Hematopoietic multipotent progenitor cell treated with erythropoietin and hydrocortisone succinate and interleukin-3 and kit ligand, for 15 days (in vitro differentiated cells): ENCODE measurements at regions not wholly inside any gene's neighbourhood (a gene's known extent, or its start where the extent isn't known, plus 50 kb on each side); places are given as distances from the start of the nearest gene placed in this dataset.
A peak's percentile ranks its signal among the peaks of the same experiment; 100 is the strongest.
"Not testable (repeated sequence)": the region's sequence is repeated elsewhere in the genome, so short reads cannot be mapped to it uniquely, and the experiment has no call there.

Experiments
- DNase-seq: peaks from one replicate; pipeline ENCODE4 v3.0.0-alpha.2; 2015; ENCODE audit warnings: low spot score

DNA sequence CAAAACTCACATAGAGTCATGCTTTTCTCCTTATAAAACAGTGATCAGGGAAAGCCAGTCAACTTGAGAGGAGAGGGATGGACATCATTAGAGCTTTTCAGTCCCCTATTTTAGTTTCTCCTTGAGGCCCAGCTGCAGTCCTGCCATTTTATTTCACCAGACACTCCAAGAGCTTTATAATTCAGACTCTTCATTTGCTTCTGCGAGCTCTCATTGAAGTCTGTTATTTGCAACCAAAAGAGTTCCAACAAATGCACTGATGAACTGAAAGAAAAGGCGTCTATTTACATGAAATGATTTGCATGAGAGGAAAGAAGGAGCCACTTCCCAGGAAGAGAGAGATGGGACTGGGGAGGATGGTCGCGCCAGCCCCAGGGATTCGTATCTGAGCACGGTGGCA is 86.8 kb downstream of the NDUFA12 start:
- no peak for DNase-seq

DNA sequence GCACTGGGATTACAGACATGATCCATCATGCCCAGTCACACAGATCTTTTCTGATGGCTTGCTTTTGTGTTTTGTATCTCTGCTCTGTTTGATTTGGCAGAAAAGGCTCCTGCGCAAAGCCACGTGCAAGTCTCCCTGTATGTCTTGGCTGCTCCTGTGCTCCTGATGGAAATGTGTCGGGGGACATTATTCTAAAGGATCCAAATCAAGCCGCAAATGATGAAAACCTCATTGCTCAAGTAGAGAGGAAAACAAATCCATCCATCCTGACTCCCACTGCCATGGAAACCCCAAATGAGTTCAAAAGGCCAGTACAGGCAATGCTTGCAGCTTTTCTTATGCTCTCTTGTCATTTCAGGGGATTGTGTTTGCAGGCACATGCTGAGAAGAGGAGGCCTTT is 93.8 kb downstream of the NDUFA12 start:
- DNase-seq: no peak

DNA sequence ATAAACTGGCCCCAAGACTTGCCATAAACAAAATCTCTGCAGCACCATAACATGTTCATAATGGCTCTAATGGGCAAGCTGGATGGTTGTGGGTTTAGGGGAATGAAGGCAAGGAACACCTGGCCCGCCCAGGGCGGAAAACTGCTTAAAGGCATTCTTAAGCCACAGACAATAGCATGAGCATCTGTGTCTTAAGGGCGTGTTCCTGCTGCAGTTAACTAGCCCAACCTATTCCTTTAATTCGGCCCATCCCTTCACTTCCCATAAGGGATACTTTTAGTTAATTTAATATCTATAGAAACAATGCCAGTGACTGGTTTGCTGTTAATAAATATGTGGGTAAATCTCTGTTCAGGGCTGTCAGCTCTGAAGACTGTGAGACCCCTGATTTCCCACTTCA is 97.7 kb downstream of the NDUFA12 start:
- DNase-seq: not testable (repeated sequence)

DNA sequence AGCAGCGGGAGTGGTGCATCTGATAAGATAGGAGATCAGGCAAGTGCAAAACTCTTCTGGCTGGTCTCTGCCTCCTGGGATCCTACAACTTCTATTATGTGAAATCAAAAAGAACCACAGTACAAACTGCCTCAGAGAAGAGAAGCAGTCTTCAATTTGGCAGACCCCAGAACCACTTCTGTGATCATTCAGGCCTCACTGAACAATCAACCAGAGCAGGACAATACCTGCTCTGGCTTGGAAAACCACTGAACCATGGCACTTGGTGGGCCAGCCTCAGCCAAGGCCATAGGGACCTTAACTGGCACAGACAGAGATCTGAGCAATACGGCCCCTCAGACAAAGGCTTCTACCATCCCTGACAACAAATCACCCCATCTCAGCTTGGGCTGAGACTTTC is 103.0 kb downstream of the NDUFA12 start:
- no peak for DNase-seq

DNA sequence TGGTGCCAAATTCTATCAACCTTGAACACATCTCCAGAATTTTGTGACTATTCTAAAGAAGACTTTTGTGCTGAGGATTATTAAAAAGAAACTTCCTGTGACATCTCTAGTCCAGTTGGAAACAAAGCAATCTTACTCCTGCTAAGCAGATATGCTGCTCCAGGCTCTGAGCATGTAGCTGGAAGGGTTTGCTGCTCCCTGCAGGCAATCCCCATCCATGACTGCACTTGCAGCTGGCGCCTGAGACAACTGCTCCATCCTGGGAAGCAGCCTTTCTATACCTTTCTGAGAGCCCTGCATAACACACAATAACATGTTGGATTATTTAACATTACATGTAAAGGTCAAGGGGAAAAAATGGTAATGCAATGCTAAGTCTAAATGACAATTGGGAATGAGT is 105.1 kb downstream of the NDUFA12 start:
- no peak for DNase-seq

DNA sequence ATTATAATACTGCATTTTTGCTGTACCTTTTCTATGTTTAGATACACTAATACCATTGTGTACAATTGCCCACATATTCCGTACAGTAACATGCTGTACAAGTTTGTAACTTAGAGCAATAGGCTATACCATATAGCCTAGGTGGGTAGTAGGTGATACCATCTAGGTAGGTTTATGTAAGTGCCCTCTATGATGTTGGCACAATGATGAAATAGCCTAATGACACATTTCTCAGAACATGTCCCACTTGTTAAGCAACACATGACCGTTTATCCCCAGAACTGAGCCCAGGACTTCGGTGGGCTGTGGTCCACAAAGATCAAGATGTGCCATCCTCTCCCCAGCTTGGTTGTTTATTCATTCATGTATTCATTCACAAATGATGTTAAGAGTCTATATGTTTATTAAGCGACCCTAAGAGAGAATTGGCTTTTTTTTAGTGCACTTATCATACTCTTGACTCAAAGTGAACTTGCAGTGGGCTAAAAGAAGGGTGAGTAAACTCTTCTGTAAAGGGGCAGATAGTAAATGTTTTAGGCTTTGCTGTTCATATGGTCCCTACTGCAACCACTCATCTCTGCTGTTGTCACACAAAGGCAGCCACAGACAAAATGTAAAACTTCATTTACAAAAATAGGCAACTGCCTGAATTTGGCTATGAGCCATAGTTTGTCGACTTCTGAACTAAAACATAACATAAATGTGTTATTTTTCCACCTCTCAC is 110.8 kb downstream of the NDUFA12 start:
- no peak for DNase-seq

DNA sequence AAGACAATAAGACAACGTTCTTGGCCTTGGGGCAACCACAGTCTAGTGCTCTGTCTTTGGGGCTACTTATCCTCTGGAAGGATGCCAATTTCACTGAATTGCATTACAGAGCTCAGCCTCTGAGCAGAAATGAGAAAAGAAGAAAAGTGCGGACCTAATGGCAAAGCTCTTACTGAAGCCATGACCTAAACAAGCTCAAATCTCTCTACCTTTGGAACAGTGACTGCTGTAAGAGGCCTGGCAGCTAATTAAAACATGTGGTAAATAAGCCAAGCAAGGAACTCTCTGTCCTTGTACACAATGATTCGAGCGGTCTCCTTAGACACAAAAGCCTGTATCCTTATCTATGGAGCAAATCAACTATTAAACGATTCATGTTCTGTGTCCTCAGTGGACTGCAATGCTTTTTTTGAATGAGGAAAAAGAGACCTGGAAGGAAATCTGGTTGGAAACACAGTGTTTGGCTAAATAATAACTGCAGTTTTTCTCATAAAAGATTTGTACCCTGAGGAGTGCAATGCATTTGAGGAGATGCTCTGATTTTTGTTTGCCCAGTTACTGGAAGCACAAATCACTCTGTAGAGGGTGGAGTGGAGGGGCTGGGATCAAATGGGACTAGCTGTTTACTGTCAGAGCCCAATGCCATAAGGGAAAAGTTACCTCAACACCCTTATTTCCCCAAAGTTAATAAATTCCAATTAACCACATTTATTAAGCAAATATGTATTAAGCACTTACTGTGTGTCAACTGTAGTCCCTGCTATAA is 113.9 kb downstream of the NDUFA12 start:
- no peak for DNase-seq

DNA sequence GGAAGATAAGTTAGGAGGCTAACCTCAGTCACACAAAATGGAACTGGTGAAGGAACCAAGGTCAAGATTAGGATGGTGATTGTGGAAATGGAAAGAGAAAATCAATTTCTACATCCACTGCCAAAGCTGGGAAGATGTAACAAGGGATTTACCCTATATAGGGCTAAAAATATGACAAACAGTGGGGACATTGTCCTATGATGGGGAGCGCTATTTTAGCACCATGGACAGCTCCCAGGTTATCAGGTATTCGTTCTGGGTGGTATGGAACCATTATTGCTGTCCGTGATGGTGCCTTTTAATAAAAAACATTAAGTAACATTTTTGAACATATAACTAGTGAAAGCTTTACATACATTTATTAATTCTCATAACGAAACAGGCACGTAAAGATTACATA is 124.0 kb downstream of the NDUFA12 start:
- DNase-seq: peak; percentile 5

DNA sequence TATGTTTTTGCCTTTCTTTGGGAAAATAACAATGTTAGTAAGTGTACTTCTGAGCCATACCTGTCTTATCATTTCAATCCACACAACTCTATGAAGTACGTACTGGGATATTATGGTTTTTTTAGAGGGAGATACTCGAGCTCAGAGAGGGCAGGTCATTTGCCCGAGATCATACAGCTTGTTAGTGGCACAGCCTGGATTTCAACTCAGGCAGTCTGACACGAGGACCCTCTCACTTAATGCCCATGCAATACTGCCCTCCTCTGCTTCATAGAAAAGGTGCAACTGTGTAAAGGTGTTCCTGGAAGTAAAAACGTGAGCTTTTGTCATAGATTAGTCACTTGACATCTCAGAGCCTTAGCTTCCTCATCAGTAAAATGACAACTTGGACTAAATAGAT is 128.0 kb downstream of the NDUFA12 start:
- DNase-seq: no peak

DNA sequence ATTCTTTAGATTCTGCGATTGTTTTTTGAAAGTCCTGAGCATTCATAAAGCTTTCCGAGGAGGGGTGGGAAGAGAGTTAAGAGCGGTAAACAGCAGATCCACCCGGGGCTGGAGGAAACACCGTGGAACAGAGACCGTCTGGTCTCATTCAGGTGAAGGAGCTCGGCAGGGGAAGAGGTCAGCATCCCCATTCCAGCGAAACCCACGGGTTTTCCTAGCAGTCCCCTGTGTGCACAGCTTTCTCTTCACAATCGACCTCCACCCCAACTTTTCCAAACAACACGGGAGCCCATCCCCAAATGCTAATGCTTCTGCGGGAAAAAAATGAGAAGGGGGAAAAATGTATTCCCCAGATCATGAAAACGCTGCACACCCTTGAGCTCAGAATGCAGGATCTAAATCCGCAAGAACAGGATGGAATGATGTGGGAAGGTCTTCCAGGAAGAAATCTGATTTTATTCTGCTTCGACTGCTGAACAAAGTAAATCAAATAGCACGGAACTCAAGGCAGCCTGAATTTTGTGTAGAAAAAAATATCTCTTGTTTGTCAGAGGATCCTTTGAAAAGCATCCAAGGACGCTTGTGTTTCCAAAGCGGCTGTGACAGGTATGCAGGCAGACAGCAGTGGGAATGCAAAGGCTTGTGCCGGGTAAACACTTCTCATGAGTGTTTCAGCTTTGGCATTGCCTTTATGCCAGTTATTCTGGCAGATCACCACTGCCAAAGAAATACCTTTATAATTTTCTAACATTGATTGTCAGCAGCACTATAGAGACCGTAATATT is 128.8 kb downstream of the NDUFA12 start:
- DNase-seq: no peak

DNA sequence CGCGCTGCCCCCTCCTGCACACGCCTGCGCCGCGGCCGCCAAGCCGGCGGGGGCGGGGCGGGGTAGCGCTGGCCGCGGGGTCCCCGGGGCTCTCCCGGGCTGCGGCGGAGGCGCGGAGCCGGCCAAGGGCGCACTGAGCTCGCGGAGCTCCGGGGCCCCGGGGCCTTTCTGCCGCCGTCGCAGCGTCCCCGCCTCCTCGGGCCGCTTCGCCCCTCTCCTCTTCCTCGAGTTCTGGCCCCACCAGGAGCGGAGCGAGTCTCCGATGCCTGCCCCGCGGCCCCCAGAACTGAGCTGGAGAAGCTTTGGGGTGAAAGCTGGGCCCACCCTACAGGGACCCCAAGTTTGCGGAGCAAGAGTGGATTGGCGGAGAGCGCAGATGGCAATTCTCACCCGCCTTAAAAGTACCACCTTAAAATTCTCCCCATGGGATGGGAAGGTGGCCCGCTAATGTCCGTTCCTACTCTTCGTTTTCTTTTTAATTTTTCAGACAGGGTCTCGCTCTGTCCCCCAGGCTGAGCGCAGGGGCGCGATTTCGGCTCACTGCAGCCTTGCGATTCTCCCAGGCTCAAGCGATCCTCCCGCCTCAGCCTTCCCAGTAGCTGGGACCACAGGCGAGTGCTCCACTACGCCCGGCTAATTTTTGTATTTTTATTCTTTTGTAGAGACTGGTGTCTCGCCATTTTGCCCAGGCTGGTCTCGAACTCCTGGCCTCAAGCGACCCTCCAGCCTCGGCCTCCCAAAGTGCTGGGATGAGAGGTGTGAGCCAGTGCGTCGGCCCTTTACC is 129.6 kb downstream of the NDUFA12 start:
- no peak for DNase-seq

DNA sequence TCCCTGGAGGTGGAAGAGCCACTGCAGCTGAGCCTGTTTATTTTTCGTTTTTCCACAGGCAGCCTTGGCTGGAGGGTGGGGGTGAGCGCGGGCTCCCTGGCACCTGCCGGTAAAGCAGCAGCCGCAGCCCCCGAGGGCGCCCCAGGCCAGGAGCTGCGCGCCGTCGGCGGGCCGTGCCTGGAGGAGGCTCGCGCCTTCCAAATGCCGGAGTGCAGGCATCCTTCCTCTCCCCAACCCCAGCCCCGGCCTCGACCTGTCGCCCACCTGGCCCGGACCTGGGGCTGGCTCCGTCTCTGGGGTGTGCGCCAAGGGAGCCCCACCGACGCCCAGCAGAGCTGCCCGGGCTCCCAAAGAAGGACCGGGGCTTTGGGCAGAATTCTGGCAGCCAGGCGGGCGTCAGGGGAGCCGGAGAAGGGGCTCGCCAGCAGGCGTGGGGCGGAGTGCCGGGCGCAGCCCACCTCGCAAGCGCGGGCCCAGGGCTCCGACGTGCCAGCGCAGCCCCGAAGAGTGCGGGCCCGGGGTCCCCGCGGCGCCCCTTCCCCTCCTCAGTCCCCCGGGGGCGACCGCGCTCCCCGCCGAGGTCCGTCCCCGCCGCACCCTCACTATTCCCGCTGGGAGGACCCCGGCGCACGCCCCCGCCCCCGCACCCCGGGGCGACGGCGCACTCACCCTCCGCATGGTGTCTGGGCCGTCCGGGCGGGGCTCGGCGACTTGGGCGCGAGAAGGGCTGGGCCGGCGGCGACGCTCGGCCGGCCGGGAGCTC is 130.3 kb downstream of the NDUFA12 start:
- no peak for DNase-seq

DNA sequence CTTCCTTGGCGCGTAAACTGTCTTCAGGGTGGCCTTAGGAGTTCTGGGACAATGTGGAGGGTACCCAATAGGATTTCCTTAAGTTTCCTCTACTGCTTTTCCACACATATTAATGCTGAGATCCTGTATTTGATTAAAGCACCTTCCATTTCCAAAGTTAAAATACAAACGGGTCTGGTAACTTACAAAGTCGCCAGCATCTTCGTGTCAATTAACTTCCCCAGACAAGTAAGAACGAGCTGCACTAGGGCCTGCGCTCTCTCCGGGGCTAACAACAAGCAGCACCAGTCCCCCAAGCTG is 130.9 kb downstream of the NDUFA12 start:
- no peak for DNase-seq

DNA sequence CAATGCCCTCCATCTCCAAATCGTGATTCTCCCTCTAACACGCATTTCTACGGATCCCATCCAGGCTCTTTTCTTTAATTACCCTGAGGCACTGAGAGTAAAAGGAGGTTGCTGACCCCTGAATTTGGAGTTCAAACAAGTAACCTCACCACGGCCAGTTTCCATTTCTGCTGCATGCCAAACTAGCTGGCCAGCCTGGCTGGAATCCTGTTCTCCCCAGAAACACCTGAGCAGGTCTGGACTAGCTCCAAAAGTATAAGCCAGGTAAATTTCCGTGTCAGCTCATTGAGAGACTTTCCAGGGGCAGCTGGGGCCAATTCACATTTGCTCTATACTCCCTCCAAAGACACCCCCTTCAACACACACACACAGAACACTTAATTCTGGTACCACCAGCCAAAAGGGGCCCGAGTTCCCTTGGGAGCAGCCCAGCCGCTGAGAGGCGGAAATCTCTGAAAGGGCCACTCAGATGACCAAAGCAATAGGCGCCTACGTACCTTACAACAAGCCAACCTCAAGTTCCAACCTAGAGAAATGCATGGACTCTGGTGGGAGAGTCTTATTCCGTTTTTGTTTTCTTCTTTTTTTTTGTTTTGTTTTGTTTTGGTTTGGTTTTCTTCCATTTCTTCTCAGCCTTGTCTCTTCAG is 131.4 kb downstream of the NDUFA12 start:
- no peak for DNase-seq

DNA sequence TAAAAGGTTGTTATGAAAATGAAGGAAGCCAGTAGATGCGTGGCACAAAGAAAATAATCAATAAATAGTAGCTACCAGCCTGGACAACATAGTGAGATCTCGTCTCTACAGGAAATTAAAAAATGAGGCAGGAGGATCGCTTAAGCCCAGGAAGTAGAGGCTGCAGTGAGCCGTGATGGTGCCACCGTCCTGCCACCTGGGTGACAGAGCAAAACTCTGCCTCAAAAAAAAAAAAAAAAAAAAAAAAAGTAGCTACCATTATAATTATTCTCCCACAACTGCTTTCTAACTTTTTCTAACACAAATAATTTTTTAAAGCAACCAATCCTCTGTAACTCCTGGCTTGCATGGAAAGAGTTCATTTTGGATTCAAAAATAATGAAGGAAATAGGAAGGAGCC is 133.0 kb downstream of the NDUFA12 start:
- DNase-seq: no peak

DNA sequence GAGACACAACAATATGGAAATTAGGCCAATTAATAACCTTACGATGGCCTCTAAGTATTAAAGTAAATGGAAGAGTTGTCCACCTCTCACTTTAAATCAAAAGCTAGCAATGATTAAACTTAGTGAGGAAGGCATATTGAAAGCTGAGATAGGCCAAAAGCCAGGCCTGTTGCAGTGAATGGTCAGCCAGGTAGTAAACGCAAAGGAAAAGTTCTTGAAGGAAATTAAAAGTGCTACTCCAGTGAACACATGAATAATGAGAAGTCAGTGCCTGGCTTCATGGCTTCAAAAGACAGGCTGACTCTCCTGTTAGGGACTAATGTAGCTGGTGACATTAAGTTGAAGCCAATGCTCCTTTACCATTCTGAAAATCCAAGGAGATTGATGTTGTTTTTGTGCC is 135.3 kb downstream of the NDUFA12 start:
- DNase-seq: no peak

DNA sequence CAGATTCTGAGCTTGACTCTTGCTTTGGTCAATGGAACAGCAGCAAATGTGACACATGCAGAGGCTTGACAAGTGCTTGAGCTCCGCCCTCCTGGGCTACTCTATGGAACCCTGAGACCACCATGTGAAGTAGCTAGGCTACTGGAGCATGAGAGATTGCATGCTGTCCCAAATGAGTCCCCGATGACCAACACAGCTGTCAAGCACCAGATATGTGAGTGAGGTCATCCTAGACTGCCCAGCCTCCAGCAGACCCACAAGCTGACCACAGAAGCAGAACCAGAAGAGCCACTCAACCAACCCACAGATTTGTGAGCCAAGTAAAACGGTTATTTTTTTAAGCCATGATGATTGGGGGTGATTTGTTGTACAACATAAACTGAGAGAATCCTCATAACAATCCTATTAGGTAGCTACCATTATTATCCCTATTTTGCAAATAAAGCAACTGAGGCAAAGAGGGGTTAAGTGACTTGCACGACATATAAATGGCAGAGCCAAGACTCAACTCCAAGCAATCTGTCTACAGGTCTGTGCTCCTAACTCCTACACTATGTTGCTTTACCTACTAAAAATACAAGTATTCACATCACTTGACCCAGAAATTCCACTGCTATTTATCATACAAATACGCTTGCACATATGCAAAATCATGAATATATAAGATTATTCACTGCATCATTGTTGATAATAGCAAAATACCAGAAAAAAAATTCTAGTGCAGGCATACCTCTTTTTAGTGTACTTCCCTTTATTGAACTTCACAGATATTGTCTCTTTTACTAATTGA is 136.2 kb downstream of the NDUFA12 start:
- DNase-seq: no peak

DNA sequence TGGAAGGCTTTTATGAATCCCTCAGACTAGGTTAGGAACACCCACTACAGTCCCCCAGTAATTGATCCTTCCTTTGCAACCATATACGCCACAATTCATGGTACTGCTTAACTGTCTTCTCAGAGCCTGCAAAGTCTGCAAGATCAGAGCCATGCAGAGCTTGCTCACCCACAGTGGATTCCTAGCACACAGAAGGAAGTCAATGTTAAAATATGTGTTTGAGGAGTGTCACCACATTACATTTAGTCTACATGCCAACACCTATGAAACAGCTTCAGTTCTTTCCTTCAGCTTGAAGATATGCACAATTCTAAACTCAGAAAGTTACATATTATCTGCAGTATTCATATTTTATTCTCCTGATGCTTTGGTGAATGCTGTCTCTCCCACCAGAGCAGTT is 138.5 kb downstream of the NDUFA12 start:
- DNase-seq: no peak

DNA sequence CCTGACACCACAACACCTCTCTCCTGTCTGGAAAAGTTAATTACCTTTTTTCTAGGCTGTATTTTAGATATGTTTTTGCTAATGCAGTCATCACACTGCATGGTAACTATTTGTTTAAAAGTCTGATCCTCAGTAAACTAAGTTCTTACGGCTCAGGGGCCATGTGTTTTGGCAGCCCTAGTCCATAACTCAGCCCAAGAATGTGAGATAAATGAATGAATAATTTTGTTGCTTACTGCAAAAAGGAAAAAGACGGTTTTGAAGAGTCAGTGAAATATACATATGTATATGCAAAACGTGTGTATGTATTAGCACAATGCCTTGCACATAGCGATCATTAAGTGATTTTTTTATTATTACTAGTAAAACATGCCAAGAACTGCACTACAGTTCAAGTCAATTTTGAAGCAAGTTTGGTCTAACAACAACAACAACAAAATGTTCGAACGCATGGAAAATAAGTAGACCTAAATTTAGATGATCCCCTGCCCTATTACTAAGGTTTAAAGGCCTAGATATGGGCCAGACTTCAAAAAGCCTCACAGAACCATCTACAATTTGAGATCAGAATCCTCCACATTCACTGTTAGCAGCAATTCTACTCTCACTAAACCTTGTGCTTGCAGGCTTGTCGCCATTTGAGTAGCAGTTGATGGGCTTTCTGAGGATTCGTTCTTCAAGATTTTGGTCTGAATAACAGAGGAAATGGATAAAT is 140.0 kb downstream of the NDUFA12 start:
- DNase-seq: no peak

DNA sequence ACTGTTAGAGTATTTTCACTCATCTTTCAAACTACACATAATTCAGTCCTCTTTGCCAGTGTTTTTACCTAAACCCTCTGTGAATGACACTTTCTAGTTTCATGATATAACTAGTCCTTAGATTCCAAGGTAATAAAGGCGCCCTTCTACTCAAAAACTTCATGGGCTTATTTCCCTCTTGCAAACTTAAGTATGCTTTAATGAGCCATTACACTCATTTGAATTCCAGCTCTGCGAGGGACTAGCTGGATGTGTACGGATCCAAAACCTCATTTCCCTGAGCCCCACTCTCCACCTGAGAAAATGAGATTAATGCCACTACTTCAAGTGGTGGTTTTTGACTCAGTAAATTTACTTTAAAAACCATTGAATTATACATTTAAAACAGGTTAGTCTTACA is 141.1 kb downstream of the NDUFA12 start:
- no peak for DNase-seq
